T-cell (primary cell): ENCODE measurements at regions not wholly inside any gene's neighbourhood (a gene's known extent, or its start where the extent isn't known, plus 50 kb on each side); places are given as distances from the start of the nearest gene placed in this dataset.

Experiments
- ATAC-seq, 4 experiments: fragments of 200-7000 bp in 3 of 4; fragments of 150-1000 bp in 1 of 4; cut with Tn5 transposase; replicated peaks in 1 of 4; 1 replicate in 3 of 4; 2 replicates in 1 of 4; pipeline ENCODE4 v1.10.0; 2021; ENCODE audit warnings: moderate library complexity in 3 of 4, mild to moderate bottlenecking in 2 of 4, moderate number of reproducible peaks in 1 of 4
- CTCF ChIA-PET, 2 donors: fragments of 300-600 bp; sonication (Branson Sonifier 250); formaldehyde crosslinking; loops; one replicate each; lab custom pipeline; 2022; ENCODE audit warnings: antibody characterized with exemption in 2 of 2; lab: Charles Lee
- POLR2A ChIA-PET, 2 donors: fragments of 300-600 bp; sonication (Branson Sonifier 250); formaldehyde crosslinking; loops; one replicate each; lab custom pipeline; 2022; ENCODE audit warnings: antibody characterized with exemption in 2 of 2; lab: Charles Lee
- DNase-seq, 35 experiments: peaks; one replicate each; pipeline versions ENCODE4 v3.0.0 to v3.0.0-alpha.2; 2013 to 2023
- H3K27ac ChIP-seq: one replicate; pipeline ENCODE4 v1.5.1; 2013; ENCODE audit warnings: low read length
- H3K27me3 ChIP-seq, 2 experiments: replicated peaks in 1 of 2; 1 replicate in 1 of 2; 2 replicates in 1 of 2; pipeline versions ENCODE4 v1.6.1 to v1.7.0; 2013; ENCODE audit warnings: low read length in 1 of 2, mixed read lengths in 1 of 2; ENCODE audit not compliant: control insufficient read depth in 2 of 2, insufficient read depth in 2 of 2; ENCODE audit errors: extremely low read depth in 1 of 2
- H3K36me3 ChIP-seq, 2 donors: 1 replicate in 1 of 2; 2 replicates in 1 of 2; pipeline versions ENCODE4 v1.6.1 to v1.7.0; 2013; ENCODE audit warnings: low read length in 1 of 2; ENCODE audit not compliant: control insufficient read depth in 2 of 2, insufficient read depth in 1 of 2; ENCODE audit errors: extremely low read depth in 1 of 2
- H3K4me1 ChIP-seq, 2 experiments: 1 replicate in 1 of 2; 2 replicates in 1 of 2; pipeline versions ENCODE4 v1.6.1 to v1.7.0; 2013; ENCODE audit warnings: low read length in 2 of 2, mixed read lengths in 1 of 2; ENCODE audit not compliant: insufficient read depth in 2 of 2, control insufficient read depth in 1 of 2; ENCODE audit errors: extremely low read depth in 1 of 2
- H3K4me3 ChIP-seq, 2 donors: 1 replicate in 1 of 2; 2 replicates in 1 of 2; pipeline versions ENCODE4 v1.5.1 to v1.7.0; 2013; ENCODE audit warnings: mild to moderate bottlenecking in 2 of 2, low read length in 1 of 2, moderate library complexity in 1 of 2; ENCODE audit not compliant: control insufficient read depth in 1 of 2; ENCODE audit errors: extremely low read depth in 1 of 2
- H3K9me3 ChIP-seq: 2 replicates; pipeline ENCODE4 v1.7.0; 2013
- H3K27ac Mint-ChIP-seq, 2 donors: one replicate each; pipeline ENCODE4 v1.8.0; 2020 to 2021; ENCODE audit warnings: mild to moderate bottlenecking in 2 of 2, mixed read lengths in 2 of 2
- H3K27me3 Mint-ChIP-seq, 2 donors: one replicate each; pipeline ENCODE4 v1.8.0; 2021 to 2022; ENCODE audit warnings: mixed read lengths in 2 of 2
- H3K36me3 Mint-ChIP-seq: one replicate; pipeline ENCODE4 v1.8.0; 2021; ENCODE audit warnings: mixed read lengths
- H3K4me1 Mint-ChIP-seq, 3 donors: one replicate each; pipeline ENCODE4 v1.8.0; 2020 to 2022; ENCODE audit warnings: mixed read lengths in 3 of 3, mild to moderate bottlenecking in 1 of 3
- H3K4me3 Mint-ChIP-seq, 3 donors: one replicate each; pipeline ENCODE4 v1.8.0; 2020 to 2022; ENCODE audit warnings: mild to moderate bottlenecking in 3 of 3, mixed read lengths in 3 of 3, moderate library complexity in 3 of 3
- H3K9me3 Mint-ChIP-seq, 3 donors: one replicate each; pipeline ENCODE4 v1.8.0; 2020 to 2022; ENCODE audit warnings: mixed read lengths in 3 of 3
- WGBS: methylation state at CpG from one replicate; pipeline ENCODE4 v1.1.5; 2013; ENCODE audit warnings: missing lambda C conversion rate; ENCODE audit not compliant: insufficient coverage; 5-methylcytosine and 5-hydroxymethylcytosine counted together

DNA sequence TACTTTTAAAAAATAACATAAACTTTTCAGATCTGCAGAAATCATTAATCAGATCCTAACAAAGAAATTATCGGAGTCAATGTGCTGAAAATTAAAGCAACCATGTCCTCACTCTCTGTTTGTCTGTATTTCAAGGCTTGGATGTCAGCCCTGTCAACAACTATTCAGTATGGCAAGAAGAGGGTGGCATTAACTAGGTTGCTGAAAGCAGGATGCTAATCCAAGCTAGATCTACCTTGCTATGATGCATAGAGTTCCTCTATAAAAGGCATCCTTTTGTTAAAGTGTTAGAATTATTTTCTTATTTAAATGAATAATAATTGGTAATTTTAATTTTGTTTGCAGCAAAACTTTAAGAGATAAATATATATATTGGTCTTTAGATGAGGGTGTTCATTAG lies 800.8 kb downstream of the CDH11 start:
- no CpG with 5 or more reads among the region's 1 CpG for WGBS

GRCh38 chr16:64317601-64318000 lies 804.3 kb downstream of the CDH11 start:
- H3K27ac ChIP-seq: no peak overlapping the region
- no peak overlapping the region for H3K4me3 ChIP-seq
- Mint-ChIP-seq H3K9me3 (peaks cover 8 to 44% (median 18%) of the 10 kb centered on the region in 3 donors), H3K4me3 (no peak overlapping the region), H3K27ac (no peak overlapping the region), H3K36me3 (no peaks in the 10 kb centered on the region), H3K4me1 (no peaks in the 10 kb centered on the region), H3K27me3 (no peaks in the 10 kb centered on the region)
- ATAC-seq (no peak), DNase-seq (no peak)
- H3K27me3 ChIP-seq: no peaks in the 10 kb centered on the region
- no peaks in the 10 kb centered on the region for H3K9me3 ChIP-seq
- no peaks in the 10 kb centered on the region for H3K4me1 ChIP-seq
- H3K36me3 ChIP-seq: no peaks in the 10 kb centered on the region
- ChIA-PET CTCF (no interaction called here), POLR2A (no interaction called here)
- WGBS: no CpG with 5 or more reads among the region's 1 CpG

More for the DNA sequence above, 800.8 kb downstream of the CDH11 start:
- no peak overlapping the region for H3K4me3 Mint-ChIP-seq
- no peak overlapping the region for H3K27ac Mint-ChIP-seq
- H3K36me3 Mint-ChIP-seq: no peaks in the 10 kb centered on the region
- no peaks in the 10 kb centered on the region for H3K27me3 Mint-ChIP-seq
- no peaks in the 10 kb centered on the region for H3K27me3 ChIP-seq
- DNase-seq (no peak), ATAC-seq (no peak)
- H3K4me1 ChIP-seq: no peaks in the 10 kb centered on the region
- H3K4me3 ChIP-seq: no peak overlapping the region
- ChIA-PET POLR2A (no interaction called here), CTCF (no interaction called here)
- H3K27ac ChIP-seq: no peak overlapping the region
- H3K9me3 ChIP-seq: no peaks in the 10 kb centered on the region
- H3K9me3 Mint-ChIP-seq: peaks cover 3 to 24% (median 15%) of the 10 kb centered on the region in 3 donors
- H3K4me1 Mint-ChIP-seq: no peaks in the 10 kb centered on the region
- no peaks in the 10 kb centered on the region for H3K36me3 ChIP-seq

DNA sequence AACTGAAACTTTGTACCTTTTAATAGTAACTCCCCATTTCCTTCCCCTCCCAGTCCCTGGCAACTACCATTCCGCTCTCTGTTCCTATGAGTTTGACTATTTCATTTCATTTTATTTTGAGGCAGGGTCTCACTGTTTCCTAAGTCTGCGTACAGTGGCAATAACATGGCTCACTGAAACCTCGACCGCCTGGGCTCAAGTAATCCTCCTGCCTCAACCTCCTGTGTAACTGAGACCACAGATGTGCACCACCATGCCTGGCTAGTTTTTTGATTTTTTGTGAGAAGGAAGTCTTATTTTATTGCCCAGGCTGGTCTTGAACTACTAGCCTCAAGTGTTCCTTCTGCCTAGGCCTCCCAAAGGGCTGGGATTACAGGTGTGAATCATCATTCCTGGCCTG lies 808.1 kb downstream of the CDH11 start:
- Mint-ChIP-seq H3K9me3 (peaks cover 18 to 56% (median 31%) of the 10 kb centered on the region in 3 donors), H3K27ac (no peak overlapping the region), H3K27me3 (no peaks in the 10 kb centered on the region), H3K36me3 (no peaks in the 10 kb centered on the region), H3K4me3 (no peak overlapping the region), H3K4me1 (no peaks in the 10 kb centered on the region)
- H3K27me3 ChIP-seq: no peaks in the 10 kb centered on the region
- ChIA-PET CTCF (no interaction called here), POLR2A (no interaction called here)
- no peak for DNase-seq
- H3K27ac ChIP-seq: no peak overlapping the region
- WGBS: 73% methylated on average over 3 of the region's 4 CpGs
- no peaks in the 10 kb centered on the region for H3K36me3 ChIP-seq
- H3K9me3 ChIP-seq: no peaks in the 10 kb centered on the region
- H3K4me1 ChIP-seq: no peaks in the 10 kb centered on the region
- ATAC-seq: no peak
- no peak overlapping the region for H3K4me3 ChIP-seq

DNA sequence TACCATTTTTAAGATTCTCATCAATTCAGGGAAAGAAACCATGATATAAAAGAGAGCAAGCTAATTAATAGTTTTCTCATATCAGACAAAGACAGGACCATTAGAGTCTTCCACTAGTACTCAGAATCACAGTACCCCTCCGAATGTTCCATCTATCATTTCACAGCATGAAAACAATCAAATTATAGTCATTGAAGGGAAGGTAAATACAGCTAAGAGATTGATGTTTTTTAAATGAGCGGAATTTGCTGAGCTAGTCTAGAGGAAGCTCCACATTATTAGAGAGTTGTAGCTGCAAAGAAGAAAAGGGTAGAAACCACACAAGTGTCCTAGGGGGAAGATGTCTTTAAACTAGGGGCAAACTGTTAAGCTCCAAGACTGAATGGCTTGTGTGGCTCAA lies 808.9 kb downstream of the CDH11 start:
- H3K36me3 Mint-ChIP-seq: no peaks in the 10 kb centered on the region
- CTCF ChIA-PET: no interaction called here
- Histone ChIP-seq H3K4me3 (no peak overlapping the region), H3K27ac (no peak overlapping the region), H3K36me3 (no peaks in the 10 kb centered on the region), H3K4me1 (no peaks in the 10 kb centered on the region), H3K9me3 (no peaks in the 10 kb centered on the region), H3K27me3 (no peaks in the 10 kb centered on the region)
- no peak overlapping the region for H3K4me3 Mint-ChIP-seq
- H3K27ac Mint-ChIP-seq: no peak overlapping the region
- H3K4me1 Mint-ChIP-seq: no peaks in the 10 kb centered on the region
- DNase-seq (no peak), ATAC-seq (no peak)
- WGBS: no CpG with 5 or more reads among the region's 2 CpGs
- H3K27me3 Mint-ChIP-seq: no peaks in the 10 kb centered on the region
- POLR2A ChIA-PET: no interaction called here
- peaks cover 22 to 59% (median 36%) of the 10 kb centered on the region in 3 donors for H3K9me3 Mint-ChIP-seq

DNA sequence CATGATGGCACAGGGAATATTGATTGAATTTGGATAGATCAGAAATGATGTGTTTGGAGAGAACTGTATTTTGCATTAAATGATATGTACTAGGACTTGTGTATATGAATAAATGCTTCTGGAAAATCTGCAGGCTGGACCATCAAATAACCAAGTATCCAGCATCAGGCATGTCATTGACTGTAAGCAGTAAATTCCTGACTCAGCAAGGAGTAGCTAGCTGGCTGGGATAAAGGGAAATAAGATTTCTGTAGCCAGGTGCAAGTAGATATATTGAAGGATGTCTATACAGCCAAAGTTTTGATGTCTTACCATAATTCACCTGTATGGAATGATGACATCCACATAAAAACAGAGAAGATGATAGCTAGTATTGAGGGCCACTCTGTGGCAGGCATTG lies 809.6 kb downstream of the CDH11 start:
- DNase-seq (no peak), ATAC-seq (no peak)
- no peaks in the 10 kb centered on the region for H3K9me3 ChIP-seq
- Mint-ChIP-seq H3K27ac (no peak overlapping the region), H3K36me3 (no peaks in the 10 kb centered on the region), H3K27me3 (no peaks in the 10 kb centered on the region), H3K4me1 (no peaks in the 10 kb centered on the region), H3K9me3 (peaks cover 27 to 64% (median 40%) of the 10 kb centered on the region in 3 donors), H3K4me3 (no peak overlapping the region)
- no peak overlapping the region for H3K27ac ChIP-seq
- no peaks in the 10 kb centered on the region for H3K4me1 ChIP-seq
- H3K4me3 ChIP-seq: no peak overlapping the region
- H3K36me3 ChIP-seq: no peaks in the 10 kb centered on the region
- ChIA-PET POLR2A (no interaction called here), CTCF (no interaction called here)
- H3K27me3 ChIP-seq: no peaks in the 10 kb centered on the region

- H3K4me3 ChIP-seq: no peak overlapping the region
- H3K36me3 Mint-ChIP-seq: no peaks in the 10 kb centered on the region
- H3K27ac ChIP-seq: no peak overlapping the region
- H3K4me1 ChIP-seq: no peaks in the 10 kb centered on the region
- CTCF ChIA-PET: no interaction called here
- H3K4me3 Mint-ChIP-seq: no peak overlapping the region
- POLR2A ChIA-PET: no interaction called here
- no peaks in the 10 kb centered on the region for H3K4me1 Mint-ChIP-seq
- DNase-seq: no peak
- no CpG with 5 or more reads among the region's 1 CpG for WGBS
- no peak overlapping the region for H3K27ac Mint-ChIP-seq
- no peaks in the 10 kb centered on the region for H3K36me3 ChIP-seq
- H3K27me3 ChIP-seq: no peaks in the 10 kb centered on the region
- H3K9me3 Mint-ChIP-seq: peaks cover 28 to 70% (median 39%) of the 10 kb centered on the region in 3 donors
- ATAC-seq: no peak
- H3K27me3 Mint-ChIP-seq: no peaks in the 10 kb centered on the region
- H3K9me3 ChIP-seq: no peaks in the 10 kb centered on the region
Measured at GRCh38 chr16:64311241-64311640, 810.6 kb downstream of the CDH11 start.
